HG03039 (cell line): ENCODE measurements at regions not wholly inside any gene's neighbourhood (a gene's known extent, or its start where the extent isn't known, plus 50 kb on each side); places are given as distances from the start of the nearest gene placed in this dataset.
"Not testable (repeated sequence)": the region's sequence is repeated elsewhere in the genome, so short reads cannot be mapped to it uniquely, and the experiment has no call there.

ENCODE experiments used
- ATAC-seq: cut with Tn5 transposase; IDR thresholded peaks from one replicate; pipeline ENCODE4 v1.9.1; 2021; ENCODE audit warnings: mild to moderate bottlenecking, moderate library complexity; ENCODE audit not compliant: unreplicated experiment

DNA sequence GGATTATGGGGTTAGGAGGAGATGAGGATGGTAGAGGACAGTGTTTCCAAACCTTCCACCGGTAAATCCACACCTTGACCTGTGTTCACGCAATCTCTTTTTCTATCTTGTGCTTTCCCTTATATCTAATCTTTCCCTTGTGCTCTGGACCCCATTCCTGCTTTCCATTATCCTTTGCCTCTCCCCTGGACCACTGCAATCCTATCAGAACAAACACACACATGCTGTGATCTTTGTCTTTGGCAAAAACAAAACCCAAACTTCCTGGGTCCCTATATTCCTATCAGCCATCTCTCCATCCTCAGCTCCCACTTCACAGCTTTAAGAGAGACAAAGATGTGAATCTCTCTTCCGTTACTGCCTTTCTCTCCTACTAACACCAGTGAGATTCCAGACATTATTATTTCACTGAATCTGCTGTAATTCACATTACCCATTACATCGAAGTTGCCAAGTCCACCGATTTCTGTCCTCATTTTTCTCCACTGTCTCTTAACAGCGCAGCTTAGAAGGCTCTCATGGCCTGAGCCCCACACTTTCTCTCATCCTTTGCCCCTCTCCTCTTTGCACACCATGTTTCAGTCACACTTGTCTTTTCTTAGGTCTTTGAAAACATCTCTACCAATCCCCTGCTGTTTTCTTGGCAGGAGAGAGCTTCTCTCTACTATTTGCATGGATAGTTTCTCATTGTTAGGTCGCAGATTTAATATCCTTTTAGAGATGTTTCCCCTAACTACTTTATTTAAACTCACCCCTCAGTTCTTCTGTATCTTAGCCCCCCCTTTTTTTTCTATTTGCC is 230.0 kb upstream of the B3GALT2 start:
- no peak for ATAC-seq

- no peak for ATAC-seq
Measured at GRCh38 chr1:193415256-193415655, 228.8 kb upstream of the B3GALT2 start.

DNA sequence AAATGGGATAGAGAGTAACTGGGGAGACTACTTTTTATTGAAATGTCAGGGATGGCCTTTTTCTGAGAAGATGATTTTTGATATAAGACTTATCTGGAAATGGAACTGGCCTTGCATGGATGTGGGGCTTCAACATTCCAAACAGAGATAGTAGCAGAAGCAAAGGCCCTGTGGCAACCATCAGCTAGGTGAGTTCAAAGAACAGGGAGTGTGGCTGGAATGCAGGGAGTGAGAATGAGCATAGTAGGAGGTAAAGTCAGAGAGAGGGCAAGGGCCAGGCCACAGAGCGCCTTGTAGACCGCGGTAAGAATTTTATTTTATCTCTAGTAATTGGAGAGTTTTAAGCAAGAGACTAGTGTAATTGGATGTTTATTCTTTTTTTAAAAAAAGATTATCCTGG is 227.0 kb upstream of the B3GALT2 start:
- ATAC-seq = no peak

- ATAC-seq = no peak
Measured at GRCh38 chr1:193412748-193413147, 226.3 kb upstream of the B3GALT2 start.

DNA sequence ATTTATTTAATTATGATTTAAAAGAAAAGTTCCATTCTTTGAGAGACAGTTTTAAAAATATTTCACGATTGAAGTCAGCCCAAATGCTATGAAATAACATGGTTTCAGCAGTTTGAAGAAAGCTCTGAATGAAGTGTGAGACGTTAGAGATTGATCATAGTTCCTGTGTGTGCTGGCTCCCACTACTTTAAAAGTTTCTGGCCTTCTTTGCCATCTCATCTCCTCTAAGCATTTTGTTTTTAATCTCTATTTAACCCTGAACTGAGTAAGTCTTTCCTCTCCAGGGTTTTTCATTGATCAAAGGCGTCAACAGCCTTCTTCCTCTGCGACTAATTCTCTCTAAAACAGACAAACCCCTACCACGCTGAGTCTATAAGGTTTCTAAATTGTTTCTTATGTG is 225.3 kb upstream of the B3GALT2 start:
- ATAC-seq = no peak

DNA sequence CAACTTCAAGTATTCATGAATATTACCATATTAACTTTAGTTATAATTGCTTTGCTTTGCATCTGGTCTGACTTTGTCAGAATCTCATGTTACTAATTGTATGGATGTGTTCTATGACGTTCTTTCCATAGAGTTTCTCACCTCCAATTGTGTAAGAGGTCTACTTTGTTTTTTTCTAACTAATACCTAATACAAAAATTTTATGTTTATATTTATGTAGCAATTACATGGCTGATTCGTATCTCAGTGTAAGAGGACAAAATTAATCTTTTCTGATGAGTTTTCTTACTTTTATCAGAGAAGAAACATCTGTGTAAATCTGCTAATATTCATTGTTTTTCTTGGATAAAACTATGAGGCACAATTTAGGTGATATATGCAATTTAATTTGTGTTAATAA is 224.8 kb upstream of the B3GALT2 start:
- no peak for ATAC-seq

DNA sequence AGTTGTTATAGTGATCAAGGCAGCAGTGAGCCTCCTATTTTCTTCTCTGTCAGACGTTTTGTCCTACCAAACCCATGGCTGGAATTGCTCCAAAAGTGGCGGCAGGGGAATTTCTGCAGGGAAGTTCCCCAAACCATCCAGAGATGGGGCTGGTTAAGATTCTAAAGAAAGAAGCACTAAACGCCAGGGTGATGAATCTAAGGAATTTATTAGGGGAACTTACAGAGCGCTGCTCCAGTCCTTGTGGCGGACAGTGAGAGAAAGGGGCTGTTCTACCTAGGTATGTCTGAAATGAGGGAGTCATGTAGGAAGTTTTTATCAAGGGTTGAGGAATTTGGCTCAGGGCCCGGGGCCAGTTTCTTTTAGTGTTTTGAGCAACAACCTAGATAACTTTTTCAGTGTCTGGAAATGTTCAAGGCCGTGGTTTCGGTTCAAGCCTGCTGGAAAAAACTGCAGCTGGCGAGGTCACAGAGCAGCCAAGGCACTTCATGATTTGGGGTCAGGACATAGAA is 222.4 kb upstream of the B3GALT2 start:
- ATAC-seq = no peak

DNA sequence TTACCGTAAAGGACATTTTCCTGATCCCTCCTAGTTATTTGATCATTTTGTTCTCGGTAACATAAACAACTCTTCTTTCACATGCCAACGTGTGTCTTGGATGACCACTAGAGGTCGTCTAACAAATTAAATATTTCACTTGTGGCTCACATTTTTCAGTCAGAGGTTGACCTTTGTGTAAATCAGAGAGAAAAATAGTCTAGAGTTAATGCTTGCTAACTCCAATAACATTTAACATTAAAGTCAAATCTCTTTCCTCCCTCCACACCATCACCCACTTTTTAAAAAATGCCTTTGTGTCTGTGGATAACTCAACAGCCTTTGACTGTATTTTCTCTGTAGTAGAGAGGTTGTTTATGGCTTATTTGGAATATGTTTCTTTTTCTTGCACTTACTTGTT is 220.5 kb upstream of the B3GALT2 start:
- no peak for ATAC-seq

GRCh38 chr1:193404236-193404635 is 217.8 kb upstream of the B3GALT2 start:
- no peak for ATAC-seq

- ATAC-seq = no peak
Measured at GRCh38 chr1:193402977-193403376, 216.6 kb upstream of the B3GALT2 start.

GRCh38 chr1:193402037-193402436 is 215.6 kb upstream of the B3GALT2 start:
- ATAC-seq = no peak

- ATAC-seq = no peak
Measured at GRCh38 chr1:193394336-193394735, 207.9 kb upstream of the B3GALT2 start.

- ATAC-seq = no peak
Measured at GRCh38 chr1:193392686-193393085, 206.3 kb upstream of the B3GALT2 start.

DNA sequence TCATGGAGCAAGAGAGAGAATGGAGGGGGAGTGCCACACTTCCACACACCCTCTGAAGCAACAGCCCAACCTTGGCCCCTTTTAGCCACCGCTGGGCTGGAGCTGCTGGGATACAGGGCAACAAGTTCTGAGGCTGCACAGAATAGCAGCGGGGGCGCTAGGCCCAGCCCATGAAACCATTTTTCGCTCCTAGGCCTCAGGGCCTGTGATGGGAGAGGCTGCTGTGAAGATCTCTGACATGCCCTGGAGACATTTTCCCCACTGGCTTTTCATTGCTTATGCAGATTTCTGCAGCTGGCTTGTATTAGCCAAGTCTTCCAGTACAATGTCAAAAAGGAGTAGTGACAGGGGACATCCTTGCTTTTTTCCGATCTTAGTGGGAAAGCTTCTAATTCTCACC is 202.3 kb upstream of the B3GALT2 start:
- ATAC-seq = no peak

GRCh38 chr1:193388165-193388564 is 201.8 kb upstream of the B3GALT2 start:
- ATAC-seq = no peak

- ATAC-seq = no peak
Measured at GRCh38 chr1:193387406-193387805, 201.0 kb upstream of the B3GALT2 start.

DNA sequence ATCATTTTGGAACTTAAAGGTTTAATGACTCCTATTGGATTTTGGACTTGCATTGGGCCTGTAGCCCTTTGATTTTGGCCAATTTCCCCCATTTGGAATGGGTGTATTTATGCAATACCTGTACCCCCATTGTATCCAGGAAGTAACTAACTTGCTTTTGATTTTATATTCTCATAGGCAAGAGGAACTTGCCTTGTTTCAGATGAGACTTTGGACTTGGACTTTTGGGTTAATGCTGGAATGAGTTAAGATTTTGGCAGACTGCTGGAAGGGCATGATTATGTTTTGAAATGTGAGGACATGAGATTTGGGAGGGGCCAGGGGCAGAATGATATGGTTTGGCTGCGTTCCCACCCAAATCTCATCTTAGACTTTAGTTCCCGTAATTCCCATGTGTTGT is 192.0 kb upstream of the B3GALT2 start:
- ATAC-seq = not testable (repeated sequence)

DNA sequence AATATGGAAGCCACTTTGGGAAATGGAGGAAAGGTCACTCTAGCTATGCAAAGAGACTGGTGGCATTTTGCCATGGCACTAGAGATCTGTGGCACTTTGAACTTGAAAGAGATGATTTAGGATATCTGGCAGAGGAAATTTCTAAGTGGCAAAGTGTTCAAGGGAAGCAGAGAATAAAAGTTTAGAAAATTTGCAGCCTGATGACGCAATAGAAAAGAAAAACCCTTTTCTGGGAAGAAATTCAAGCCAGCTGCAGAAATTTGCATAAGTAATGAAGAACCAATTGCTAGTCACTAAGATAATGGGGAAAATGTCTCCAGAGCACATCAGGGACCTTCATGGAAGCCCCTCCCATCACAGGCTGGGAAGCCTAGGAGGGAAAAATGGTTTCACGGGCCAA is 191.1 kb upstream of the B3GALT2 start:
- ATAC-seq = no peak

GRCh38 chr1:193372553-193372952 is 186.1 kb upstream of the B3GALT2 start:
- no peak for ATAC-seq

- ATAC-seq = no peak
Measured at GRCh38 chr1:193368302-193368701, 181.9 kb upstream of the B3GALT2 start.

DNA sequence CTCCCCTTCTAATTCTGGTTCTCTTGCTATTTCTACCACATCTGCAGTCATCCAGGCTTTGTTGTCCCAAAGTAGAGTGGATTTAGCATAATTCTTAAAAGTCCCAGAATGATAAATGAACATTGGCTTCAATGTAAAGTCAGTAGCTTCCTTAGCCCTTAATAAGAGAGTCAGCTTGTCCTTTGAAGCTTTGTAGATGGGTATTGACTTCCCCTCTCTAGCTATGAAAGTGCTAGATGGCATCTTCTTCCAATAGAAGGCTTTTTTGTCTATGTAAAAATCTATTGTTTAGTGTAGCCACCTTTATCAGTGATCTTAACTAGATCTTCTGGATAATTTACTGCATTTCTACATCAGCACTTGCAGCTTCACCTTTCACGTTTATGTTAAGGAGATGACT is 181.4 kb upstream of the B3GALT2 start:
- no peak for ATAC-seq

DNA sequence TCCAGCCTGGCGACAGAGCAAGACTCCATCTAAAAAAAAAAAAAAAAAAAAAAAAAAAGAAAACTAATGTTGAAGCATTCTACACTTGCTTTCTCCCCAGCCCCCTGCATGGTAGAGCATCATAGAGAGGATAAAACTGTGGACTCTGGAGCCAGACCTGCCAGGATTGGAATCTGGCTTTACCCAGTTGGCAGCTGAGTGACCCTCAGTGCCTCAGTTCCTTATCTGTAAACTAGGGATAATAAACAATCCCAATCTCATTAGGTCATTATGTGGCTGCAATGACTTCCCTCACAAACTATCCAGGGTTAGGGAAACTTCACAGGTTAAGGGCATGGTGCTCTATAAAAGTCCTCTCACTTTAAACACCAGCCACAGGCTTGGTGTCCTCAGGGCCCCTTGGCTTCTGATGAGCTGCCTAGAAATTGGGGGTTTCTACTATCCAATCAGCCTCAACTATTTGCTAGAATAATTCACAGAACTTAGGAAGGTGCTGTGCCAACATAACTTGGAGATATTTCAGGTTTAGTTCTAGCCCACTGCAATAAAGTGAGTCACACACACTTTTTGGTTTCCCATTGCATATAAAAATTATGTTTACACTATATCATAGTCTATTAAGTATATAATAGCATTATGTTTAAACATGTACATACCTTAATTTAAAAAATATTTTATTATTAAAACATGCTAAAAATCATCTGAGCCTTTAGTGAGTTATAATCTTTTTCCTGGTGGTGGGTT is 180.5 kb upstream of the B3GALT2 start:
- no peak for ATAC-seq
